Putamen (tissue), 1 donor: ENCODE measurements at regions not wholly inside any gene's neighbourhood (a gene's known extent, or its start where the extent isn't known, plus 50 kb on each side); places are given as distances from the start of the nearest gene placed in this dataset.
"Not testable (repeated sequence)": the region's sequence is repeated elsewhere in the genome, so short reads cannot be mapped to it uniquely, and the experiment has no call there.

Experiments used
- DNase-seq: peaks from one replicate; pipeline ENCODE4 v3.0.0-alpha.2; 2016; ENCODE audit warnings: low spot score

- no peak for DNase-seq
These were observed 386.9 kb downstream of the PREX1 start for GRCh38 chr20:48440916-48441315.

GRCh38 chr20:48440261-48440660 is 387.5 kb downstream of the PREX1 start:
- DNase-seq: not testable (repeated sequence)

DNA sequence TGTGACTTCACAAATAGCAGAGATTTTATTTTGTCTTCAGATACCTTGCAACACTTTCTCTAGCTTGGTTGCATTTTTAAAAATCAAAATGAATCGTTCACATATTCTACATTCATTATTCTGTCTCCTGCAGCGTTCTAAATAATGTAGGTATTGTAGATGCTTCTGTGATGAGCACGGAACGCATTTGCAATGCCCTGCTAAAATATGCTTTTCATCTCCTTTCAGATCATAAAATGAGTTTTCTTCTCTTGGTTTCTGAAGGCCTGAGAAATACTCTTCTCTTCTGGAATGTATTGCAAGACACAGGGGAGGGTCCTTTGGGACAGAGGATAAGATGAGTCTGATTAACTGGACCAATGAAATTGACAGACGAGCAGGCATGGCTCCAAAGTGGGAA is 390.7 kb downstream of the PREX1 start:
- DNase-seq: no peak

- DNase-seq: not testable (repeated sequence)
These were observed 391.2 kb downstream of the PREX1 start for GRCh38 chr20:48436609-48437008.

DNA sequence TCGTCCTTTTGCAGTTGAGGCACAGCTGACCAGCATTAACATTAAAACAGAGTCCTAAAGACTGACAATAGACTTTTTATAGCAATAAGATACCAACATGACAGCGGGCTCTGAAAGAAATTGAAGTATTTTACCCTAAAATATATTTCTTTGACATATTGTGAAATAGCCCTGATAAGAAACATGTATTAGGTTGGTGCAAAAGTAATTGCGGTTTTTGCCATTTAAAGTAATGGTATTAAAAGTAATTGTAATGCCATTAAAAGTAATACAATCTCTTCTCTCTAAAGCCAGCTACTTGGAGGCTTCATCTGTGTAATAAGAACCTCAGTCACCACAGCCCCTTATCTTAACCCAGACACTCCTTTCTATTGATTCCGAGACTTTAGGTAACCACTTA is 394.6 kb downstream of the PREX1 start:
- no peak for DNase-seq

- no peak for DNase-seq
These were observed 395.3 kb downstream of the PREX1 start for GRCh38 chr20:48432494-48432832.

DNA sequence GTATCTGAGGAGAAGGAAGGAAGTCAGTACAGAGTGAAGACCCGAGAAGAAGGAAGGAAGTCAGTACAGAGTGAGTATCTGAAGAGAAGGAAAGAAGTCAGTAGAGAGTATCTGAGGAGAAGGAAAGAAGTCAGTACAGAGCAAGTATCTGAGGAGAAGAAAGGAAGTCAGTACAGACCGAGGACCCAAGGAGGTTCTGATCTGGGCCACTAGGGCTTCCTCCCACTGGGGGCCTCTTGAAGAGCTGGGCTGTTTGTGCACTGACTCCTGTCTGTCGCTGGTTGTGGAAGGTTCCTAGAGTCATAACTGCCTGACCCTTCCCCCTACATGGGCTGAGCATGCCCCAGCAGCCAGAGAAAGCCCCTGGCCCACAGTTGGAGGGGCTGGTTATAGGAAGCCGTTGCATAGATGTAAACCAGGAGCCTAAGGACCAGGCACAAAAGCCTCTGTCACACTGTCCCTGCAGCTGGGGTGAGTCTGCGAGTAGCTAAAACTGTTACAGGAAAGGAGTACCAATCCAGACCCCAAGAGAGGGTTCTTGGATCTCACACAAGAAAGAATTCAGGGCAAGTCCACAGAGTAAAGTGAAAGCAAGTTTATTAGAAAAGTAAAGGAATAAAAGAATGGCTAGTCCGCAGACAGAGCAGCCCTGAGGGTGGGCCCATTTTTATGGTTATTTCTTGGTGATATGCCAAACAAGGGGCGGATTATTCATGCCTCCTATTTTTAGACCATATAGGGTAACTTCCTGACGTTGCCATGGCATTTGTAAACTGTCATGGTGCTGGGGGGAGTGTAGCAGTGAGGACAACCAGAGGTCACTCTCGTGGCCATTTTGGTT is 395.9 kb downstream of the PREX1 start:
- DNase-seq: no peak

DNA sequence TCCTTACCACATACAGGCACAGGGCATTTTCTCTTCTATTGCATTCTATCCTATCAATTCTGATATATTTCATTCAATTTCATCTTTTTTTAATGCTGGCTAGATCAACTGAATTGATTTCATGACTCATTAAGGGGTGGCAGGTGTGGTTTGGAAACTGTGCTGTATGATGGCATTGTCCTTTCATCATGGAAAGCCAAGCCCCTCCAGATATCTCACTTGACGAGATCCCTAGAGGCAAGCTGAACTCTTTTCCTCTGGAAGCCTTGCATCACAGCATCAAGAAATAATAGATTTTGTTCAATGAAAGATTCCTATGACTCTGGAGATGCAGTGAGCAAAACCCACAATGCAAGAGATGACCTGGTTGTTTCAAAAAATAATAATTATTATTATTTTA is 401.2 kb downstream of the PREX1 start:
- DNase-seq: no peak

DNA sequence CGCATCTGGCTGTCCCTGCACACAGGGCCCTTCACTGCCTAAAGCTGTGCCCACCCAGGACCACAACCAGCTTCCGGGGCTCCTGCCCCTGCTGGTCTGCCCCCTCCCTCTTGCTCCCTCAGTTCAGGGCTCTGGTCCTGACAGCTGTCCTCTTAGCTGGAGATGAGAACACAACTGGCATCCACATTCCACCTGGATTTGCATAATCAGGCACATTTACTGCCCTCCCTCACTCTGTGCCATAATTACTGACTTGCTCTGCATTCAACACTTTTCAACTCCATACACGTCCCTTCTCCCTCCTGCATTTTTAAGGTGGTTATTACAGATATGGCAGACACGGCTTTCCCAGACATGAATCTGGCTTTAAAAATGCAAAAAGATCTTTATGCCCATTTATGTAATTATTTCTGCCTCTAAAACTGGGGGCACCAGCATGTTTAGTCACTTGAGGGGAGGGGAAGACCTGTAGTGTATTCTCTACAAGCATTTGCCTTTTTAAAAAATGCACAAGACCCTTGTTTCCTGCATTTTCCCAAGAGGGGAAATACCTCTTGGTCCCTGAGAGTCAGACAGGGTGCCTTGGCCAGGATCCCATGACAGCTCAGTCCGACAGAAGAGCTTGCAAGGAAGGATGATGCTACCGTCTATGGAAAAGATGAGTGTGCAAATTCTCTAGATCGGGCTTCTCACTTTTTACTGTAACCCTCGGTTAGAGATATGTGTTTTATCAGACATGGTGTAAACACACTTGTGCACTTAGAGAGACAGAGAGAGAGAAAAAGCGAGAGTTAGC is 401.8 kb downstream of the PREX1 start:
- no peak for DNase-seq

GRCh38 chr20:48425321-48425720 is 402.5 kb downstream of the PREX1 start:
- DNase-seq: no peak

- DNase-seq: no peak
These were observed 405.4 kb downstream of the PREX1 start for GRCh38 chr20:48422242-48422960.

DNA sequence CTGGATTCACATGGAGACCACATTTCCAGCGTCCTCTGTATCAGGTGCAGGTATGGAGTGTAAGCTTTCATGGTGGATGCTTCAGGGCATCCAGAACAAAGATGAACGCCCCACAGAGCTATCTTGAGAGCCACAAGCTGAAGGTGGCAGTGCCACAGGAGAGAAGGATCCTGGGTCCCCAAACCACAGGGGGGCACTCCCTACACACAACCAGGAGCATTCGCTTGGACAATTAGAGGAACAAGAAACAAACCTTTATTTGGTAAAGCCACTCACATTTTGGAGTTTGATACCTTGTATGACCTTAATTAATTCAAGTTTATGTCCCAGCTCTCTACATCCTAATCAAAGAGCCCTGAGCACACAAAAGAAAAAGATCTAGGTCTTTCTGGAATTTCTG is 406.3 kb downstream of the PREX1 start:
- no peak for DNase-seq

DNA sequence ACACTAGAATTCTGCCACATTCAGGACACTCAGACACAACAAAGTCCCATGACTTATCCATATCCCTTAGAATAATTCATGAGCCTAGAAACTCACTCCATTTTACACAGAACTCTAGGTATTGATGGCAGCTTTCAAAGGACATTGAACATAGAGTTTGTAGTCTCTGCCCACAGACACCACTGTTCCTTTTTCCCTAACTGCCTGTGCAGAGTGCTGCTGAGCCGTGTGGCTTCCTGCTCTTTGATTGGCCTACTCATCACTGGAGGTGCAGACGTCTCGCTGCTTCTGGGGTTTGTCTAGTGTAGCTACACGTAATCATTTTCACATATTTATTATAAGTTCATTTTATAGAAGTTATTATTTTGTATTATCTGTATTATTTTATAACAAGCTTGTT is 407.6 kb downstream of the PREX1 start:
- no peak for DNase-seq

DNA sequence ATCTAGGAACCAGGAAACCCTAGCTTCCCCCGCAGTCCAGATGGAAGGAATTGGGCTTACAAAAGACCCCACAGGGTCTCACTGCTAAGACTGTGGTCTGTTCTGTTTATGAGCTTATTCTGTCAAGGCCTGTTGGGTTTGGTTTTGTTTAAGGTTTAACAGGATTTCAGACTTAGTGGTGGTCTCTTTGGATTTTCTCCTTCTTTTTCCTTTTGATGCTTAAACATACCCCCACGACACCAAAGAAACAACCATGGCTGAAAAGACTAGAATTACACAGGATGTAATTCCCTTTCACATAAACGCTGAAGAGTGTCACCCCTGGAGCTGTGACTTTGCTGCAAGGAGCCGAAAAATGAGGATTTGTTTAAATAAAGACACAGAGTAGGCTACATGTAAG is 408.6 kb downstream of the PREX1 start:
- no peak for DNase-seq

GRCh38 chr20:48416002-48416401 is 411.8 kb downstream of the PREX1 start:
- DNase-seq: no peak

DNA sequence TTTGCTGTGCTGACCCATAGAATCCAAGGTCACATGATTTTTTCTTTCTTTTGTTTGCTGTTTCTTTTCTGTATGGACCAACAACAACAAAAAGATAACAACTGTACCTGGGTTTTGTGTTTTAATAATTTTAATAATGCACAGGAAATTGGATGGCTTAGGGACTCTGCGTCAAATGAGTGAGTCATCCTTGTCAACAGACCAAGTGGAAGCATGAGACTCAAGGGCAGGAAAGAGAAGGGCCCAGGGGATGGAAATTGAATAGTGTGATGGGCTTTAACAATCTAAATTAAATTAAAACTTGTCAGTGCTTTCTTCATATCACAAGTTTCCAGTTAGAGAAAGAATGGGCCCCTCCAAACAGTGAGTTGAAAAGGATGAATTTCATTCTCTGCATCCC is 413.0 kb downstream of the PREX1 start:
- DNase-seq: no peak

DNA sequence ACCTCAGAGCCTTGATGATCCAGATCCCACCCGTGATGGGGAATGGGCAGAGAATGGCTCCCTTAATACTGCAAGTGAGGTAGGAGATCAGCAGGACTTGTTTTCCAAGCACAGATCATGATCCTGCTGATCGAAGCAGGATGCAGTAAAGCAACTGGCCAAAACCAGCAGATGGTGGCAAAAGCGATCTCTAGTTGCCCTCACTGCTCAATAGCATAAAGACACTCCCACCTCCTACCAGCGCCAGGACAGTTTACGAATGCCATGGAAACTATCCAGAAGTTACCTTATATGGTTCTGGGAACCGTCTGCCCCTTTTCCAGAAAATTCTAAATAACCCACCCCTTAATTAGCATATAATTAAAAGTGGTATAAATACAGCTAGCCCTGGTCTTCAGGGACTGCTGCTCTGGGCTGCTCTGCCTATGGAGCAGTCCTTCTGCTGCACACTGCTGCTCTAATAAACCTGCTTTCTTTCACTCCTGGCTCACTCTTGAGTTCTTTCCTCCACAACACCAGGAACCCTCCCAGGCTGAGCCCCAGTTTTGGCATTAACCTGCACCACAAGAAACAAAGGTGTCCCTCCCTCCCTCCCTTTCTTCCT is 415.8 kb downstream of the PREX1 start:
- no peak for DNase-seq

DNA sequence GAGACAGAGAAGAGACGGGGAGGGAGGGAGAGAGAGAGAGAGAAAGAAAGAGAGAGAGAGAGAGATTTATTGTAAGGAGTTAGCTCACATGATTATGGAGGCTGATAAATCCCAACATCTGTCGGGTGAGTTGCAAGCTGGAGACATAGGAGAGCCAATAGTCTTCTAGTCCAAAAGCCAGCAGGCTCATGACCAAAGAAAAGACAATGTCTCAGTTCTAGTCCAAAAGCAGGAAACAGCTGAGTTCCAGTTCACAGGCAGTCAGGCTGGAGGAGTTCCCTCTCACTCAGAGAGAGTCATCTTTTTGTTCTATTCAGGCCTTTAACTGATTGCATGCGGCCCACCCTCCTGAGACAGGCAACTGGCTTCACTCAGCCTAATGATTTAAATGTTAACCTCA is 416.6 kb downstream of the PREX1 start:
- DNase-seq: peak; percentile 82

GRCh38 chr20:48409055-48409615 is 418.7 kb downstream of the PREX1 start:
- no peak for DNase-seq

- no peak for DNase-seq
These were observed 420.1 kb downstream of the PREX1 start for GRCh38 chr20:48407710-48408109.

DNA sequence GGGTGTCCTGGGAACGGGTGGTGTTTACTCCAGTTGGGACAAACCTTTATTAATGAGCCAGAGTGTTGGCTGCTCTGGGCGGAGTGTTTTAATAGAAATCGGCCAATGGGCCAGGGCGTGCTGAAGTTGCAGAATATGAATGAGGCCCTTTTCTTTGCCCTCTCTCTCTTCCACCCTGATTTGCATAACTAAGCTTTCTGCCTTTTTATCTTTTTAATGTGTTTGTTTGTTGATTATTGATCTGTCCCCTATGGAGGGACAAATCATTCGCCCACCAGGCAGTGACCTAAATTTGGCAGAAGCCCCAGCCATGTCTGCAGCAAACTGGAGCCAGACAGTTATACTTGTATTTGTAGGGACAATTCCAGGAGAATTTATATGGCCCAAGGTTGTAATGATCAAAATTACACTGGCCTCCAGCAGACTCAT is 420.9 kb downstream of the PREX1 start:
- peak; percentile 33 for DNase-seq

DNA sequence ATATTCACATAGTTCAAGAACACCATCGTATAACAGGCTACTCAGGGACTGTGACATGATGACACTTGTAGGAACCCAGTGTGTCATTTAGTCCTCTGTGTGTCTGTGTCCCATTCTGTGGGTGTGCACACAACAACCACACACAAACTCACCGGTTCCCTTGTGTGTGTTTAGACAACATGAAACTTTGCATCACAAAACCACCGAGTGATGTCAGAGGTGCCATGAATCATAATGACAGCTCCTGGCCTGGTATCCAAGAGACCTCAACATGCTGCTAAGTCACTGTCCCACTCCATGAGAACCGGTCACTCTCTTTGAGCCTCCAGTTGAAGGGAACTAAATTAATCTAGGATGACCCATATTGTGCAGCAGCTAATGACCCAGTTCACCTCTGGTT is 421.3 kb downstream of the PREX1 start:
- no peak for DNase-seq
